Spleen (tissue), 11 donors: ENCODE measurements at regions not wholly inside any gene's neighbourhood (a gene's known extent, or its start where the extent isn't known, plus 50 kb on each side); places are given as distances from the start of the nearest gene placed in this dataset.
"Not testable (repeated sequence)": the region's sequence is repeated elsewhere in the genome, so short reads cannot be mapped to it uniquely, and the experiment has no call there.

Experiments used
- DNase-seq: peaks from one replicate; pipeline ENCODE4 v3.0.0-alpha.2; 2020
- H3K27ac ChIP-seq, 8 donors: fragments of 200-600 bp; sonication (generic) in 7 of 8; 1 replicate in 4 of 8; 2 replicates in 4 of 8; pipeline versions ENCODE4 v1.5.0 to v1.8.0; 2016 to 2021; ENCODE audit warnings: inconsistent platforms in 4 of 8, mild to moderate bottlenecking in 4 of 8, moderate library complexity in 1 of 8
- H3K27me3 ChIP-seq, 7 donors: fragments of 200-600 bp; sonication (generic) in 6 of 7; replicated peaks in 1 of 7; 1 replicate in 4 of 7; 2 replicates in 3 of 7; pipeline versions ENCODE4 v1.5.0 to v1.8.0; 2016 to 2021; ENCODE audit warnings: inconsistent platforms in 3 of 7, mild to moderate bottlenecking in 1 of 7
- H3K36me3 ChIP-seq, 6 donors: fragments of 200-600 bp; sonication (generic) in 5 of 6; 1 replicate in 4 of 6; 2 replicates in 2 of 6; pipeline versions ENCODE4 v1.5.0 to v1.8.0; 2016 to 2021; ENCODE audit warnings: inconsistent platforms in 2 of 6
- H3K4me1 ChIP-seq, 6 donors: fragments of 200-600 bp; sonication (generic) in 5 of 6; 1 replicate in 3 of 6; 2 replicates in 3 of 6; pipeline versions ENCODE4 v1.5.0 to v1.8.0; 2016 to 2021; ENCODE audit warnings: inconsistent platforms in 3 of 6
- H3K4me3 ChIP-seq, 8 donors: fragments of 200-600 bp; sonication (generic) in 7 of 8; 1 replicate in 4 of 8; 2 replicates in 4 of 8; pipeline versions ENCODE4 v1.5.0 to v1.8.0; 2016 to 2021; ENCODE audit warnings: inconsistent platforms in 4 of 8, mild to moderate bottlenecking in 4 of 8, moderate library complexity in 2 of 8
- H3K9me3 ChIP-seq, 8 donors: fragments of 200-600 bp; sonication (generic) in 7 of 8; 1 replicate in 4 of 8; 2 replicates in 4 of 8; pipeline versions ENCODE4 v1.5.0 to v1.8.0; 2016 to 2021; ENCODE audit warnings: inconsistent platforms in 4 of 8
- CTCF ChIP-seq, 11 experiments: fragments of 200-600 bp in 7 of 11; fragments of 450-650 bp in 4 of 11; sonication (generic) in 4 of 11; IDR thresholded peaks in 8 of 11; conservative IDR thresholded peaks in 3 of 11; 1 replicate in 7 of 11; 2 replicates in 4 of 11; pipeline versions ENCODE4 v1.4.0 to v1.8.0; 2016 to 2021; ENCODE audit warnings: antibody characterized with exemption in 11 of 11, inconsistent platforms in 4 of 11, mild to moderate bottlenecking in 1 of 11
- POLR2A ChIP-seq, 3 donors: fragments of 450-650 bp; IDR thresholded peaks; one replicate each; pipeline ENCODE4 v1.5.1; 2017; ENCODE audit warnings: antibody characterized with exemption in 3 of 3, mild to moderate bottlenecking in 1 of 3
- POLR2AphosphoS5 ChIP-seq, 3 donors: sonication (generic); formaldehyde crosslinking; IDR thresholded peaks; one replicate each; pipeline ENCODE4 v1.5.1; 2017; ENCODE audit warnings: antibody characterized with exemption in 3 of 3
- WGBS, 5 donors: extraction: QIAGEN DNeasy Blood & Tissue Kit in 3 of 5; methylation state at CpG; one replicate each; pipeline versions ENCODE4 v1.1.5 to v1.1.7; 2013 to 2018; 5-methylcytosine and 5-hydroxymethylcytosine counted together
- intact Hi-C: fragments of 100-400 bp; cut with DNase I; formaldehyde crosslinking; loops from one replicate; pipeline ENCODE4 v1.15.0; 2023; ENCODE audit warnings: low total_unique reads
- donor health status: healthy with polysubstance abuse.
- donor health status: DM: no; HTN: no; CAD: no; lungs with moderate emphysema.
- donor health status: DM: no; HTN: no; CAD: no.
- donor health status: Bipolar disorder and iron deficiency.
- donor health status: healthy.
- donor health status: DM: no; HTN: no; CAD: no.
- donor health status: DM: yes; HTN: yes; CAD: no.

- H3K36me3 ChIP-seq = no peaks in the 10 kb centered on the region
- no peaks in the 10 kb centered on the region for H3K27me3 ChIP-seq
- intact Hi-C loops = no loop called here
- H3K4me1 ChIP-seq = no peaks in the 10 kb centered on the region
- peaks cover 0 to 8% (median 0%) of the 10 kb centered on the region in 8 donors for H3K9me3 ChIP-seq
- WGBS, 5 donors = 73 to 86% (median 79%) methylated on average over 2 of the region's 2 CpGs
- no peak for DNase-seq
- TF ChIP-seq CTCF (IDR thresholded peaks at IDR 0.05 in 8 of 11, conservative IDR thresholded peaks at IDR 0.05 in 3 of 11) (no peak), POLR2AphosphoS5 (IDR thresholded peaks at IDR 0.05) (no peak), POLR2A (IDR thresholded peaks at IDR 0.05) (no peak)
- H3K4me3 ChIP-seq = no peak overlapping the region
- H3K27ac ChIP-seq = no peak overlapping the region
Observed at GRCh38 chr13:62473190-62473943, 1057.7 kb upstream of the PCDH20 start.

DNA sequence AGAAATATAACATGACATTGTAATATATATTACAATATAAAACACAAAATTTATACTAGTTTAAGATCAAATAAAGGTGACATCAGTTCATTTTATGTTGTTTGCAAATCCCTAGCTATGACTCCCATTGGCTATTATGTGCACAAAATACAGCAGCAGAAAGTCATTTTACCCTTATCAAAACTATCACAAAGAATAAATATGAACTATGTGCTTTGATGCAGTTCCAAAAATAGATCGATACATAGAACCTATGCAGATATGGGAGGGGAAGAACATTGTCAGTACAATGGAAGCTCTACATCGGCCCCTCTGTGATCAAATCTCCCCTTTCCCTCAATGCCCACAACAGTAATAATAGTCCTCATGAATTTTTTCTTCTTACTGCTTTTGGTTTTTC is 1038.1 kb upstream of the PCDH20 start:
- intact Hi-C loops = no loop called here
- H3K27me3 ChIP-seq = no peaks in the 10 kb centered on the region
- WGBS, 5 donors = 82 to 95% (median 86%) methylated on average over 2 of the region's 2 CpGs
- H3K27ac ChIP-seq = no peak overlapping the region
- H3K9me3 ChIP-seq = no peaks in the 10 kb centered on the region
- no peak for DNase-seq
- H3K4me1 ChIP-seq = no peaks in the 10 kb centered on the region
- no peak for TF ChIP-seq CTCF (IDR thresholded peaks at IDR 0.05 in 8 of 11, conservative IDR thresholded peaks at IDR 0.05 in 3 of 11)
- no peak for TF ChIP-seq POLR2A (IDR thresholded peaks at IDR 0.05)
- no peak for TF ChIP-seq POLR2AphosphoS5 (IDR thresholded peaks at IDR 0.05)
- no peak overlapping the region for H3K4me3 ChIP-seq
- no peaks in the 10 kb centered on the region for H3K36me3 ChIP-seq

- no peak for DNase-seq
- Histone ChIP-seq H3K4me1 (no peaks in the 10 kb centered on the region), H3K27me3 (no peaks in the 10 kb centered on the region), H3K9me3 (peaks cover 0 to 26% (median 7%) of the 10 kb centered on the region in 8 donors), H3K4me3 (no peak overlapping the region), H3K27ac (no peak overlapping the region), H3K36me3 (no peaks in the 10 kb centered on the region)
- intact Hi-C loops = no loop called here
- WGBS, 5 donors = 67 to 76% (median 71%) methylated on average over 5 of the region's 5 CpGs
- no peak for TF ChIP-seq POLR2AphosphoS5 (IDR thresholded peaks at IDR 0.05)
- no peak for TF ChIP-seq CTCF (IDR thresholded peaks at IDR 0.05 in 8 of 11, conservative IDR thresholded peaks at IDR 0.05 in 3 of 11)
- no peak for TF ChIP-seq POLR2A (IDR thresholded peaks at IDR 0.05)
Observed at GRCh38 chr13:62450759-62451158, 1035.1 kb upstream of the PCDH20 start.

DNA sequence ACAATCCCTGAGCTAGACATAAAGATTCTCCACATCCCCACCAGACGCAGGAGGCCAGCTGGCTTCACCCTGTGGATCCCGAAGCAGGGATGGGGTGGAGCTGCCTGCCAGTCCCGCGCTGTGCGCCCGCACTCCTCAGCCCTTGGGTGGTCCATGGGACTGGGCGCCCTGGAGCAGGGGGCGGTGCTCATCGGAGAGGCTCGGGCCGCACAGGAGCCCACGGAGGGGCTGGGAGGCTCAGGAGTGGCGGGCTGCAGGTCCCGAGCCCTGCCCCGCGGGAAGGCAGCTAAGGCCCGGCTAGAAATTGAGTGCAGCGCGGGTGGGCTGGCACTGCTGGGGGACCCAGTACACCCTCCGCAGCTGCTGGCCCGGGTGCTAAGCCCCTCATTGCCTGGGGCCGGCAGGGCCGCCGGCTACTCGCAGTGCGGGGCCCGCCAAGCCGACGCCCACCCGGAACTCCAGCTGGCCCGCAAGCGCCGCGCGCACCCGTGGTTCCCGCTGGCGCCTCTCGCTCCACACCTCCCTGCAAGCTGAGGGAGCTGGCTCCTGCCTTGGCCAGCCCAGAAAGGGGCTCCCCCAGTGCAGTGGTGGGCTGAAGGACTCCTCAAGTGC is 1032.2 kb upstream of the PCDH20 start:
- WGBS, 5 donors = 92 to 98% (median 96%) methylated on average over 22 to 39 of the region's 39 CpGs
- H3K36me3 ChIP-seq, H3K27ac ChIP-seq, H3K4me1 ChIP-seq, intact Hi-C loops, H3K4me3 ChIP-seq, DNase-seq, H3K27me3 ChIP-seq: not testable (repeated sequence)
- H3K9me3 ChIP-seq = peaks cover 0 to 26% (median 7%) of the 10 kb centered on the region in 8 donors
